GM19351 (cell line): ENCODE measurements at regions not wholly inside any gene's neighbourhood (a gene's known extent, or its start where the extent isn't known, plus 50 kb on each side); places are given as distances from the start of the nearest gene placed in this dataset.
"Not testable (repeated sequence)": the region's sequence is repeated elsewhere in the genome, so short reads cannot be mapped to it uniquely, and the experiment has no call there.

Experiments
- ATAC-seq: cut with Tn5 transposase; IDR thresholded peaks from one replicate; pipeline ENCODE4 v1.9.1; 2021; ENCODE audit warnings: mild to moderate bottlenecking, moderate library complexity; ENCODE audit not compliant: unreplicated experiment

GRCh38 chr3:80391573-80391972 lies 623.8 kb upstream of the ROBO1 start:
- ATAC-seq = no peak

- no peak for ATAC-seq
Observed at GRCh38 chr3:80384811-80385210, 617.0 kb upstream of the ROBO1 start.

GRCh38 chr3:80374423-80374822 lies 606.6 kb upstream of the ROBO1 start:
- ATAC-seq = no peak

GRCh38 chr3:80368616-80369015 lies 600.8 kb upstream of the ROBO1 start:
- no peak for ATAC-seq

GRCh38 chr3:80366808-80367548 lies 599.2 kb upstream of the ROBO1 start:
- ATAC-seq = no peak

- no peak for ATAC-seq
Observed at GRCh38 chr3:80357761-80358160, 590.0 kb upstream of the ROBO1 start.

- ATAC-seq = no peak
Observed at GRCh38 chr3:80355144-80355543, 587.3 kb upstream of the ROBO1 start.

GRCh38 chr3:80351201-80351600 lies 583.4 kb upstream of the ROBO1 start:
- no peak for ATAC-seq

- no peak for ATAC-seq
Observed at GRCh38 chr3:80350771-80351170, 583.0 kb upstream of the ROBO1 start.

- ATAC-seq = no peak
Observed at GRCh38 chr3:80338366-80338765, 570.6 kb upstream of the ROBO1 start.

- no peak for ATAC-seq
Observed at GRCh38 chr3:80334534-80334933, 566.7 kb upstream of the ROBO1 start.

- ATAC-seq = no peak
Observed at GRCh38 chr3:80331494-80332170, 563.8 kb upstream of the ROBO1 start.

- ATAC-seq = not testable (repeated sequence)
Observed at GRCh38 chr3:80314541-80314940, 546.7 kb upstream of the ROBO1 start.

GRCh38 chr3:80308637-80309036 lies 540.8 kb upstream of the ROBO1 start:
- ATAC-seq = no peak

GRCh38 chr3:80307844-80308243 lies 540.0 kb upstream of the ROBO1 start:
- no peak for ATAC-seq

GRCh38 chr3:80297720-80298119 lies 529.9 kb upstream of the ROBO1 start:
- ATAC-seq = no peak

GRCh38 chr3:80285388-80285787 lies 517.6 kb upstream of the ROBO1 start:
- ATAC-seq = no peak

GRCh38 chr3:80283783-80284182 lies 516.0 kb upstream of the ROBO1 start:
- no peak for ATAC-seq

- ATAC-seq = no peak
Observed at GRCh38 chr3:80278056-80278455, 510.3 kb upstream of the ROBO1 start.

GRCh38 chr3:80275120-80275519 lies 507.3 kb upstream of the ROBO1 start:
- ATAC-seq = no peak

- ATAC-seq = no peak
Observed at GRCh38 chr3:80263260-80263659, 495.5 kb upstream of the ROBO1 start.

GRCh38 chr3:80261082-80261481 lies 493.3 kb upstream of the ROBO1 start:
- ATAC-seq = no peak

GRCh38 chr3:80259736-80260135 lies 491.9 kb upstream of the ROBO1 start:
- no peak for ATAC-seq
